GM19438 (cell line): ENCODE measurements at regions not wholly inside any gene's neighbourhood (a gene's known extent, or its start where the extent isn't known, plus 50 kb on each side); places are given as distances from the start of the nearest gene placed in this dataset.

Experiments used
- ATAC-seq: cut with Tn5 transposase; IDR thresholded peaks from one replicate; pipeline ENCODE4 v1.9.1; 2021; ENCODE audit warnings: low read depth; ENCODE audit not compliant: unreplicated experiment

DNA sequence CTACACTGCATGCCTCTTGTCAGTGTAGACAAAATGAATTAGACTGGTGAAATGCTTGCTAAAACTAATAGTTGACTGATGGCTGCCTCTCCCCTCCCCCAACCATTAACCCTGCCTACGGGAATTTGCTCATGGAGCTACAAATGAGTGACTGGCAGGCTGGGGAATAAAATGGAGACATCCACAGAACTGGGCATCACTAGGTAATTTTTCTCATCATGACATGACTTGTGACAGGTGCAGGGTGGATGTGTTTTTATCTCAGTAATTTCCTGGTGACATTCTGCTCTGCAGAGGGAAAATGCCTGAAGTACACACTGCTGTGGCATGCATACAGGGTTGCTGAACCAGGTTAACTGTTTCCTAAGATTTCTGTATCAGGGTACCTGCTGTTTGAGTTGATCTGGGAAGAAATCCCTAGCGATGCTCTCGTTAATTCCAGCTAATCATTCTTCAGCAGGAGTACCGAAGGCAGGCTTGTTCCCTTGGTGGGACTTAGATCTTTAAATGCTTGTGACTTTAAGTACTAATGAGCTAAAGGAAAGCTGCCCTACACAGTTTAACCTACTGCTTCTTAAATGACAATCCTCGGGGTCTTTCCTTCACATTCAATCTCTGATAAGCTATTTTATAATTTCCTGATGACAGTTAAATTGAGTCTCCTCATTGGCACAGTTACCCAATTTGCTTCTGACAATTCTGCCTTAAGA is 376.3 kb upstream of the LCORL start:
- ATAC-seq: no peak

DNA sequence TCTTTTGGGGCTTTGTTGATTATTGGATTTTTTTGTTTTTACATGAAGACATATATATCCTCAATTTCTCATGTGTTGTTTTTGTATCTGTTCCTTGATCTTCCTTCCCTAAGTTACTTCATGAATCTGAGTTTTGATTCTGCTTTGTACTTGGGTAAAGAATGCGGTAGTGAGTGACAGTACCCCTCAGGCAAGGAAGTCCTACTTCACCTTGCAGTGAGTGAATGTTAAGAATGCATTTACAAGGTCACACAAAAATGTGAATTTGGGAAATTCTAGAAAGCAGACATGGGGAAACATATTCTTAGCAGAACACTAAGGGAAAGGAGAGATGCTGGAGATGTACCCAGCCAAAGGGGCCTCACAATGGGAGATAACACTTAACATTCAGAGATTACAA is 373.1 kb upstream of the LCORL start:
- no peak for ATAC-seq

DNA sequence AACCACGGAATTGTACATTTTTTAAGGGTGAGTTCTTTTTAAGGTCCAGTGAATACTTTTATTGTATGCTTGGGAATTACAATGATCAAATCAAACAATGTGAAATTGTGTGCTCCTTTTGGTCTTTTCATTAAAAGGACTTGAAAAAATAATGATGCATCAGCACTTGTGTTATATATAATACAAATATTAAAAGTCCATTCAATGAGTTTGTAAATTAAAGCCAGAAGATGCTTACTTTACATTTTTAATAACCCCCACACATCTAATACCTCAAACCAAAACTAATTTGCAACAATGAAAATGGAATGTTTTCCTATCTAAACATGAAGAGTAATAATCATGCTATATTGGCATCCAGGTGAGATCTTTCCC is 369.8 kb upstream of the LCORL start:
- no peak for ATAC-seq

DNA sequence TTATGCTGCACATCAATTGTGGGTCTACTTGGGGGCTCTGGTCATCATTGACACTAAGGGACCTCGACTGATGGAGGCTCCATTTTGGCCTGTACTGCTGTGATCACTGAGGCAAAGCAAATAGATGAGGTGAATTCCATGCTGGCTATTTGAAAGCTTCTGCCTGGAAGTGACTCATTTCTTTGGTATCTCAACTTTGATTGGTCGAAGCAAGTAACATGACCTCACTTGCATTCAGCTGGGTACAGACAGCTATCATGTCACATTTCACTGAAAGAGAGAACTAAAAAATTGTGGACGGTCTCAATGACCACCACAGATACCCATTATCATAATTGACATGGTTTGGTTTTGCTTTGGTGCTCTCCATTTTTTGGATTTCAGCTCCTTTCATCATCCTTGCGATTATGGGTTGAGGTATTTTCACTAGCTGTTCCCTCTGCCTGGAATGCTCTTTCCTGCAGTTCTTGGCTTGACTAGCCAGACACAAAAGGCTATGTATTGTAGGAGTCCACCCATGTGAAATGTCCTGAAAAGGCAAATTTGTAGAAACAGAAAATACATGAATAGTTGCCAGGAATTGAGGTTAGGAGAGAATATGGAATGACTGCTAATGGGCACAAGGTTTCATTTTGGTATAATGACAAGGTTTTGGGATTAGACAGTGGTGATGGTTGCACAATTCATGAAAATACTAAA is 369.2 kb upstream of the LCORL start:
- ATAC-seq: no peak

DNA sequence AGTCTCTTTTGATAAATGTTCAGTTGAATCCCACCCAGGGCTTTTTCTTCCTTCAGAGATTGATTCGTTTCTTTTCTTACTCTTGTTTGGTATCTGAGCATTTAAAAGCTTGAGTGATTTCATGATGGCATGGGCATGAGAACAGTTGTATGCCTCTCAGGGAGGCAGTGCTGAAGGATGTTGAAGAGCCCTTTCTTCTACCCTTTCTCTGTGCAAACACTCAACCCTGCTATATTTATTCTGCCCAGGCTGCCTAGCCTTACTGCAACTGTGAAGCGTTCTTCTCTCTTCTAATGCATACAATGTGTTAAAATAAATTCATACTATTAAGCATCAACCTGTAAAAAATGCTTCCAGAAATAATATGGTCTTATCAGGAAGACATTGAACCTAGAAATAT is 367.6 kb upstream of the LCORL start:
- no peak for ATAC-seq

DNA sequence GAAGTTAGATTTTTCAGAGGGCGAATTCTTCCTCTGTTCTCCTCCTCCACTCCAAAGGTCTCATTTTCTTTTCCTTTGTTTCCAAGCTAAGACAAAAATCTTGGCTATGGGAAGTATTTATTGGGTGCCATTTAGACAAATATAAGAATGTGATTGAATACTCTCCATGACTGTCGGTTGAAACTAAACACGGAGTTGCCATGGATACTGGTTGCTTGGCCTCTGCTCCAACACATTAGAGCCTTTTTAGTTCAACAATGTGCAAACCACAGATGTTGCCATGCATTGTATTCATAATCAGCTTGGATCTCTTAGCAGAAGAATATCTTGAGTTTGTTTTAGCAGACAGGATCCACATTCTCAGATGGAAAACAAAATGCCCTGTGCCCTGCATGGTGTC is 366.5 kb upstream of the LCORL start:
- ATAC-seq: no peak

DNA sequence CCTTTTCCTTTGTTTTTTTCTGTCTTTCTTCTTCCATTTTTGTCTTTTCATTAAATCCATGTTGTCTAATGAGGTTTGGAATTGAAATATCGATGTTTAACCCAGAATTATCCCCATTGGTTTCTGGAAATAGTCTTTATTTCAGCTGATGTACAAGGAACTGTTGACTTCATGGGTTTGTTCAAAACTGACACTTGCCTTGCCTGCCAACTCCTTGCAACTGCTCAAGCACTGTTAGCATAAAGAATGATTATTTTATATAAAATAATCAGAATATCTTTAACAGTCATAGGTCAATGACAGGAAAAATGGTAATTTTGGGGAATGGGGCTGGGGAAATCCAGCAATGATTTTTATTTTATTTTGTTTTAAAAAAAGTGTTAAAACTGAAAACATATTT is 359.6 kb upstream of the LCORL start:
- ATAC-seq: no peak

DNA sequence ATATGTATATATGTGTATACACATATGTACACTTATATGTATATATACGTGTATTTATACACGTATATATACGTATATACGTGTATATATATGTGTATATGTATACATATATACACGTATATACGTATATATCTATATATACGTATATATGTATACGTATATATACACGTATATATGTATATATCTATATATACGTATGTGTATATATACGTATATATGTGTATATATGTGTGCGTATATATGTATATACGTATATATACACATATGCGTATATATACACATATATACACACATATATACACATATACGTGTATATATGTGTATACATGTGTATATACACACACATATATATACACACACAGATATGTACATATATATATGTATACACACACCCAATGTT is 348.0 kb upstream of the LCORL start:
- ATAC-seq: no peak

DNA sequence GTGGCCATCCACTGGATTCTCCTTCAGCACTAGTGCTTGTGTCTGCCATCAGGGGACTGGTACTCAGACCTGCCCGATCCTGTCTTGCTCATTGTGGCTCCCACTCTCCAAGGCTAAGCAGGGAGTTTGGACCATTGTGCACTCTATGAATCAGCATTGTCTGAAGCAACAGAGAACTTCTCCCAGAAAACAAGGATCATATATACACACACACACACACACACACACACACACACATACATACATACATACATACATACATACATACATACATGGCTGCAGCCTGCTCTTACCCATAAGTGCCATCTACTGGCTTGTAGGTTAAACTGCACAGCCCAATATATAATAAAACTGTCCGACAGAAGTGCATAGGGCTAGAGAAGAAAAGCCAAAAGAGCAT is 345.3 kb upstream of the LCORL start:
- ATAC-seq: peak; percentile 90

DNA sequence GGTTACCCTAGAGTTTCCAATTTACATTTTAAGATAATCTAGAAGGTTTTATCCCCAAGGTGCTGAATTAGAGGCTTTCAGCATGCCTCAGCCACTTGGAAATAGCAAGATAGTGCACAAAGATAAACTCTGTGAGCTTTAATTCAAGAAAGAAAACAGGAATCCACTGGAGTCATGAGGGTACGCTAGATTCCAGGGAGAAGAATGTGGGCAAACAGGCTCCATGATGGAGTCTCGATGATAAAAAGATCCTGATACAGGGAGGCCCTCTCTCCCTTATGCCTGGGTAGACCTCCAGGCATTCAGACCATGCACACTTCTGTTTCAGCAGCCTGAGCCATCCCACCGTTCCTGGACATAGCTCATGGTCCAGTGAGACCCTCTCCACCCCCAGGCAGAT is 344.6 kb upstream of the LCORL start:
- no peak for ATAC-seq

DNA sequence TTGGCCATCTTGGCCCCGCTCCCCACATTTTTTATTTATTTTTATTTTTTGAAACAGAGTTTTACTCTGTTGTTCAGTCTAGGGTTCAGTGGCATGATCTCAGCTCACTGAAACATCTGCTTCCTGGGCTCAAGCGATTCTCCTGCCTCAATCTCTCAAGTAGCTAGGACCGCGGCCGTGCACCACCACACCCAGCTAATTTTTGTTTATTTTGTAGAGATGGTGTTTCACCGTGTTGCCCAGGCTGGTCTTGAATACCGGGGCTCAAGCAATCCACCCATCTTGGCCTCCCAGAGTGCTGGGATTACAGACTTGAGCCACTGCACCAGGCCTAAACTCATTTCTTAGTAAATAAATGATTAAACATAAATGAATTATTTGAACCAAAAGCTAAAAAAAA is 322.0 kb upstream of the LCORL start:
- ATAC-seq: no peak

DNA sequence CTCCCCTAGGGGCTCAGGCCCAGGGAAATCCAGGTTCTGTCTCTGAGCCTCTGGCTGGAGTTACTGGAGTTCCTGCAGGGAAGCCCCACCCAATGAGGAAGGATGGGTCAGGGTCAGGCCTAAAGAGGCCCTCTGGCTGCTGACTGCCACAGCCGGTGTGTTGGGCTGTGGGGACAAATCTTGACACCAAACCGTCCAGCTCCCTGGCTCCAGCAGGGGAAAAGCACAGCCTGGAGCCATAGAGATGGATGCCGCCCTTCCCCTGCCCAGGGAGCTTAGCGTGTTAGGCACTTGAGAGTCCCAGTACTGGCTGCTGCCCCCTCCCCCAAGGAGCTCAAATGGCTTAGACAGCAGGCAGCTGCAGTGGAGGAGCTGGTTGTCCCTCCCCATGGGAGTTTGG is 321.3 kb upstream of the LCORL start:
- no peak for ATAC-seq

DNA sequence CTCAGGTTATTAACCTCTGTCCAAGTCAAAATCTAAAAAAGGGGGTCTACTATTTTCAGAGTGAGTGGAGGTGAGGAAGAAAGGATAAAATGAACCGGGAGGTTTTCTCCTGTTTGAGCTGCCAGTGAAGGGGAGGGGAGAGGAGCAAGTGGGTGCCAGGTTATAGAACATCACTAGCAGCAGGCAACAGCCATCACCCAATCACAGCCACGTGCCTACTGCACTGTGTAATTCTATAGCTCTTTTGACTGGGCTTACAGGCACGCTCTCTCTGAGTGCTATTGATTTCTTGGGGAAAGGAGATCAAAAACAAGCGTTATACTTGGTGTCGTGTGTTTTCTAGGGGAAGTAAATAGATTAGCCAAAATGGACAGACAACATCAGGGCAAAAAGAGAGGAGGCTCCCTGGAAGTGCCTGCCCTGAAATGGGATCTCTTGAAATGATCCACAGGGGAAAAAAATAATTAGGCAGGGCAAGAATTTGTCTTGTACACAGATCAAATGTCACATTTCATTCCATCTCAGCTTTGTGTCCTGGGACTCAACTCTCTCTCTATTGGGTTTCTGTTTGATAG is 300.5 kb upstream of the LCORL start:
- ATAC-seq: no peak

DNA sequence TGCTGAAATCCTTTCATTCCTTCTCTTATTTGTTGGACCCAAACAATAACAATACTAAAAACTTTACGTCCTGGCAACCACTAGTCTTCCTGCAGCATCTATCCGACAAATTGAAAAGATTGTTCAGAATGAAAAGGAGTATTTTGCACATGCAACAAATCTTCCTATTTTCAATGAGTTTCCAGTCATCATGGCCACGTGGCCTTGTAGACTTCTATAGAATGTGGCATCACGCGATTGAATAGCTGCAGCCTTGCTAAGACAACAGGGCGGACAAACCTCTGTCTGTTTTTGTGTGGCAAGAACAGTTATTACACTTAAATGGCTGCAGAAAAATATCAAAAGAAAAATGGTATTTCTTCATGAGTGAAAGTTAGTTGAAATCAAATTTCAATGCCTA is 297.9 kb upstream of the LCORL start:
- ATAC-seq: no peak

DNA sequence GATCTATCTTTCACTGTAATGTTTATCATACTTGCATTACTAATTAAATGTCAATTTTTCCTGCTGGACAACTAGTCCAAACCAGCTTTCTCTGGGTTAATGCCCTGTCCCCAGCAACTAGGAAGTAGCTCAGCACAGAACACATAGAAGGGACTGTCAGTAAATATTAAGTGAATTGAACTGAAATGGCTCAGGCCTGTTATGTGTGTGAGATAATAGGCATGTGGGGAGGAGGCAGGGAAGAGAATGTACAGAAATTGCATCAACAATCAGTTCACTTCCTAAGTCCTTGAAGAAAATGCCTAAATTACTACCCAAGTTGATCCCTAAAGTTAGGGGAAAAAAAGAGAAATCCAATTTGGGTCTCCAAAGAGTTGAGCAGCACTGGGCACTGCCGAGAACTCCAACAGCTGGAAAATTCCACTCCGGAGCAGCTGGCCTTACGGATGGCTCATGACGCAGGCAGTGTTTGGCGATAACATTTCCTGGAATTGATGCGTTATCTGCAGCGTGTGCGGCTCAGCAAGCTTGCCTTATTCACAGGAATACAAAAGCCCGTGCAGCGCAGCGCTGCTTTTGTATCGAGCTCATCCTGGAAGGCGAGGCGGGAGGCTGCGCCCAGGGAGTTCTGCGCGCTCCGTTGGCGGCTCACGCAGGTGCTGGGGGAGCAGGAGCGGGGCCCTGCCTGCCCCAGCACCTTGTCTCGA is 297.3 kb upstream of the LCORL start:
- ATAC-seq: no peak

DNA sequence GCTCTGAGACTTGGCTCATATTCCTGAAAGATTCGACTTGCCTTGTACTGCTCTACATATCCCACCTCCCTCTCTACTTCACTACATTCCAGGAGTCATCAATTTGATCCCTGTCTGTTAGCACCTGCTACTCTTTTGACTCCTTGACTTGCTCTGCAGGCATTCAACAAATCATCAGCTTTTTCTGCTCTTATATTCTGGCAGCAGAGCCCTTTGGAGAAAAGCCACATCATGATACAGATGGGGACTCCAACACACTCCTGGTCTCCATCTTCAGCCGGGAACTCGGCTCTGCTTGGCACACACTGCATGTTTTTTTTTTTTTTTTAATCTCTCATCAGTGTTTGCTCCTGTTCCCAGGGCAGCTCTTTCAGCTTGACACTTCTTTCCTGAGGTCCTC is 293.2 kb upstream of the LCORL start:
- ATAC-seq: no peak

DNA sequence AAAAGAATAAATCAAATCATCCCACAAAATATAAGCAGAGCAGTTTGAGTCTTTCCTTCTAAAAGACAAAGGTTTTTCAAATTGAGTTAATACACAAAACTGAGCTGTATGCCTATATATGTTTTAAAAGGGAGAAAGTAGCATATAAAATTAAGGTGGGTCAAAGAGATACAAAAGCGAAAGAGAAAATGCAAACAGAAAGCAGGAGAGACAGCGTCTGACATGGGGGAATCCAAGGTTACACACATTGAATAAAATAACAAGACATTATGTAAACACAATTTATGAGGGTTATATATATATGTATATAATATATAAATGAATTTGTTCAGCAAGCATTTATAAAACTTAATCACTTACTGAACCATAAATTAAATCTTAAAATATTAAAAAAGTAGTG is 276.1 kb upstream of the LCORL start:
- ATAC-seq: no peak

DNA sequence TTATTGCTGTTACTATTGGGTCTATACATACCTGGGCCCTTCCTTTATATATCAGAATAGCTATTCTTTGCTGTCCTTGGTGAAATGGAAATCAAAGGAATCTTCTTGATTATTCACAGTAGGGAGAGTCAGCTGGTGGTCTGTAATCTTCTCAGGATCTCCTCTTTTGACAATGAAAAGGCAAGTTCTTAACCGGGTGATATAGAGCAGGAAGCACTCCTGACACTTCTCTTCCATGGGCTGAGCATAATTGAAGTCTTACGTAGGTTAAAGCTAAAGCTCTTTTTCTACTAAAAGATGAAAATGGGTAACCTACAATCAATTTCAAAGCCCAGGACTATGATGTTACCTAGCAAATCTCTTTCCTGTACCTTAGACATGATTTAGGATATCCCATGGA is 274.9 kb upstream of the LCORL start:
- ATAC-seq: no peak

DNA sequence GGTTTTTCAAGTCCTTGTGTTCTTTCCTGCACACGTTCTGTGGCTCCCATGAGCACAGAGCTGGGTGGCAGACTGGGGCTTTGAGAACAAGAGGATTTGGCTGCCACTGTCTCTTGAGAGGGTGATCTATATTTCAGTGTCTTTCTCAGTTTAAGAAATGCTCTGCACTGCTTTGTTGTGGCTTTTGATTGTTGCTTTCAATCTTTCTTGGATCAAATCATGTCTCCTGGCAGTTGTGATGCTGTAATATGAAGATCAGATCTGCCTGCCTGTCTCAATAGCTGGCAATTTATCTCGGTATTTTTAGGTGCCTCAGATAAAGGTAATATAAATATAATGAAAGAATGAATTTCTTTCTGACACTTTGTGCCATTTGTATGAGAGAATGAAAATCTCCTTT is 273.3 kb upstream of the LCORL start:
- ATAC-seq: no peak

DNA sequence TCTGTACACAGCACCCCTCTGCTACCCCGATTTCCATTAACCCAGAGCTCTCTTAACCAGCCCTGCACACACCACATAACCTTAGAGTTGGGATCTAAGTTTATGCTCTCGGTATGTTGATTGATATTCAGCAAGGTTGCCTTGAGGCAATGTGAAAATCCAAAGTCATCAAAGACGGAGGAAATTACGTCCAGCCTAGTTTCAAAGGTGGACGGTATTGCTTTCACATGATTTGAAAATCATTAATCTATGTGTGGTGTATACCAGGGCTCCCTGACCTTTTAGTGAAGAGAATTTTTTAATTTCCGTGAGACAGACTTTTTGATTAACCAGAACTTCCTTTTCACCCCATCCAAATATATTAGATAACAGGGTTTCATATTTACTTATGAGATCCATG is 272.5 kb upstream of the LCORL start:
- ATAC-seq: no peak

DNA sequence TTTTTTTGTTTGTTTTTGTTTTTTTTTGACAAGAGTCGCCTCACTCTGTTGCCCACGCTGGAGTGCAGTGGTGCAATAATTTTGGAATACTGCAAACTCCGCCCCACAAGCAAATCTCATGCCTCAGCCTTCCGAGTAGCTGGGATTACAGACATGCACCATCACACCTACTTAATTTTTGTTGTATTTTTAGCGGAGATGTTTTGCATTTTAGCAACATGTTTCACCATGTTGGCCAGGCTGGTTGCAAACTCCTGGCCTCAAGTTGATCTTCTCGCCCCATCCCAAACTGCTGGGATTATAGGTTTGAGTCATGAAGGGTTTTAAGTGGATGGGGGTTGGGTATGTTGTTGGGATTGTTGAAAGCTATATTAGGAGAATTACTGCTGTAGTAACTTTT is 270.9 kb upstream of the LCORL start:
- ATAC-seq: no peak

DNA sequence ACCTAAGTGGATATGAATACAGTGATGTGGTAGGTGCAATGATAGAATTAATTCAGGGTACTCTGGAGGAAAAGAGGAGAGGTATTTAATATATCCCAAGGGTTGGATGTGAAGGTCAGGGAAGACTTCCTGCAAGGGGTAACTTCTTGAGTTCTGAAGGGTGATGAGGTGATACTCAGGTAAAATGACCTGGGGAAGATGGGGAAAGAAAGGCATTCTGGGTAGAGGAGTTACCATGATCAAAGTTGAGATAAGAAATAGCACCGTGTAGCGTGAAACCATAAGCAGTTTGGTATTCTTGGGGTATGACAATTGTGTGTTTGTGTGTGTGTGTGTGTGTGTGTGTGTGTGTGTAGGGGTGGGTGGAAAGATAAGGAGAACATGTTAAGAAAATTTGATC is 270.4 kb upstream of the LCORL start:
- no peak for ATAC-seq
